B cell (primary cell): ENCODE measurements at regions not wholly inside any gene's neighbourhood (a gene's known extent, or its start where the extent isn't known, plus 50 kb on each side); places are given as distances from the start of the nearest gene placed in this dataset.

ENCODE experiments used
- CTCF ChIP-seq: fragments of 200-600 bp; IDR thresholded peaks from one replicate; pipeline ENCODE4 v1.8.0; 2022; ENCODE audit warnings: antibody characterized with exemption, mild to moderate bottlenecking
- EZH2 ChIP-seq: IDR thresholded peaks from 2 replicates; pipeline ENCODE4 v1.6.1; 2012; ENCODE audit warnings: borderline replicate concordance, low read depth, mild to moderate bottlenecking, moderate library complexity, low read length; ENCODE audit not compliant: insufficient read depth, poor library complexity, severe bottlenecking

- TF ChIP-seq CTCF (no peak), EZH2 (no peak)
These were observed 53.6 kb upstream of the EIF5 start for GRCh38 chr14:103280278-103280928.
